ENCODE measurements at regions not wholly inside any gene's neighbourhood (a gene's known extent, or its start where the extent isn't known, plus 50 kb on each side); places are given as distances from the start of the nearest gene placed in this dataset.

DNA sequence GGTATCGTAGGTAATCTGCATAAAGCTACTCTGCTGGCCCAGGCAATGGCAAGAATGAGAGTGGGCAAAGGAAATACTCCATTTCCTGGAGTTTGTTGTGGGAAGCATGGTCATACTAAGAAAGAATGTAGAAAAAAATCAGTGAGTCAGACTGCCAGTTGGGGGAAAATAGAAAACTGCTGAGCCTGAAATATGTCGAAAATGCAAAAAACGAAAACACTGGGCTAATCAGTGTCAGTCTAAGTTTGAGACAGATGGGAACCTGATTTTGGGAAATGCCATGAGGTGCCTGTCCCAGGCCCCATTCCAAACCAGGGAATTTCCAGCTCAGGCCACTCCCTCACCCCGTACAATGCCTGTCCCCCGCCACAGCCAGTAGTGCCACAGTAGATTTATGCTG is 150.0 kb downstream of the ZNF33B start:
- Histone ChIP-seq H4K20me1 (ENCODE audit: insufficient read depth) (no peaks in the 10 kb centered on the region), H3K9me2 (ENCODE audit: insufficient read depth) (no peaks in the 10 kb centered on the region), H3K9ac (ENCODE audit: low read length) (no peak overlapping the region), H3K36me3 (ENCODE audit: control insufficient read depth in 1 of 2, insufficient read depth in 2 of 2, low read length in 2 of 2) (no peaks in the 10 kb centered on the region), H3K4me2 (ENCODE audit: low read length) (no peak overlapping the region), H3K4me1 (ENCODE audit: control insufficient read depth in 1 of 2, insufficient read depth in 2 of 2, low read length in 2 of 2) (no peaks in the 10 kb centered on the region), H3K79me2 (ENCODE audit: insufficient read depth, low read length) (peaks cover 3% of the 10 kb centered on the region; the same call in 1 of the 2 replicates), H3K9me3 (ENCODE audit: control insufficient read depth in 1 of 2, insufficient read depth in 1 of 2, low read depth in 1 of 2, low read length in 2 of 2) (no peaks in the 10 kb centered on the region), H2AFZ (ENCODE audit: low read depth, low read length, poor library complexity, severe bottlenecking) (no peak overlapping the region), H3K4me3 (replicated peaks in 1 of 2; ENCODE audit: low read depth in 1 of 2, low read length in 2 of 2) (no peak overlapping the region), H3K27me3 (ENCODE audit: insufficient read depth, low read length) (no peaks in the 10 kb centered on the region), H3K27ac (ENCODE audit: low read depth, low read length) (no peak overlapping the region)
- TF ChIP-seq REST (IDR thresholded peaks at IDR 0.05; ENCODE audit: low read depth) = no peak
- no peak for TF ChIP-seq CEBPB (IDR thresholded peaks at IDR 0.05; ENCODE audit: low read depth)
- no peak for TF ChIP-seq JUND (IDR thresholded peaks at IDR 0.05)
- TF ChIP-seq, protein P1, sequence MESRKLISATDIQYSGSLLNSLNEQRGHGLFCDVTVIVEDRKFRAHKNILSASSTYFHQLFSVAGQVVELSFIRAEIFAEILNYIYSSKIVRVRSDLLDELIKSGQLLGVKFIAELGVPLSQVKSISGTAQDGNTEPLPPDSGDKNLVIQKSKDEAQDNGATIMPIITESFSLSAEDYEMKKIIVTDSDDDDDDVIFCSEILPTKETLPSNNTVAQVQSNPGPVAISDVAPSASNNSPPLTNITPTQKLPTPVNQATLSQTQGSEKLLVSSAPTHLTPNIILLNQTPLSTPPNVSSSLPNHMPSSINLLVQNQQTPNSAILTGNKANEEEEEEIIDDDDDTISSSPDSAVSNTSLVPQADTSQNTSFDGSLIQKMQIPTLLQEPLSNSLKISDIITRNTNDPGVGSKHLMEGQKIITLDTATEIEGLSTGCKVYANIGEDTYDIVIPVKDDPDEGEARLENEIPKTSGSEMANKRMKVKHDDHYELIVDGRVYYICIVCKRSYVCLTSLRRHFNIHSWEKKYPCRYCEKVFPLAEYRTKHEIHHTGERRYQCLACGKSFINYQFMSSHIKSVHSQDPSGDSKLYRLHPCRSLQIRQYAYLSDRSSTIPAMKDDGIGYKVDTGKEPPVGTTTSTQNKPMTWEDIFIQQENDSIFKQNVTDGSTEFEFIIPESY (IDR thresholded peaks at IDR 0.05; ENCODE audit: extremely low read depth, insufficient replicate concordance, low read length) = no peak
- TF ChIP-seq POLR2AphosphoS5 (IDR thresholded peaks at IDR 0.05; ENCODE audit: low read depth, low read length) = no peak
- no peak for TF ChIP-seq RAD21 (IDR thresholded peaks at IDR 0.05; ENCODE audit: low read depth)
- no peak for DNase-seq (ENCODE audit: low read depth, low spot score)
- intact Hi-C loops (cut with micrococcal nuclease) = no loop called here
- no peak for ATAC-seq
- BruUV-seq (replicated peaks) = no TSS peak
- ChIA-PET POLR2A (no interaction called here), RAD21 (ENCODE audit: low non-redundant PET in 1 of 2, low total read pairs in 2 of 2, uncharacterized antibody in 2 of 2, unreplicated experiment in 2 of 2) (no interaction called here), CTCF (no interaction called here)
